ENCODE measurements at regions not wholly inside any gene's neighbourhood (a gene's known extent, or its start where the extent isn't known, plus 50 kb on each side); places are given as distances from the start of the nearest gene placed in this dataset.

DNA sequence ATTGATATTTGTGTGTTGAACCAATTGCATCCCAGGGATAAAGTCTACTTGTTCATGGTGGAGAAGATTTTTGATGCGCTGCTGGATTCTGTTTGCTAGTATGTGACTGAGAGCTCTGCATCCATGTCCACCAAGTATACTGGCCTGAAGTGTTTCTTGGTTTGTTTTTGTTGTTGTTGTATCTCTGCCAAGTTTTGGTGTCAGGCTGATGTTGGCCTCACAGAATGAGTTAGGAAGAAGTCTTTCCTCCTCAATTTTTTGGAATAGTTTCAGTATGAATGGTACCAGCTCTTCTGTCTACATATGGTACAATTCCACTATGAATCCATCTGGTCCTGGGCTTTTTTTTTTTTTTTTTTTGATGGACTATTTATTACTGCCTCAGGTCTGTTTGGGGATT is 50.9 kb upstream of the OSTN start:
- TF ChIP-seq CTCF (IDR thresholded peaks at IDR 0.05) (no peak), POLR2A (IDR thresholded peaks at IDR 0.05) (no peak)
